GM13976 (cell line): ENCODE measurements at regions not wholly inside any gene's neighbourhood (a gene's known extent, or its start where the extent isn't known, plus 50 kb on each side); places are given as distances from the start of the nearest gene placed in this dataset.

Experiments
- DNase-seq: peaks from one replicate; pipeline ENCODE4 v3.0.0; 2012; ENCODE audit warnings: low spot score
- in situ Hi-C: fragments of 300-500 bp; cut with MboI; formaldehyde crosslinking; loops from one replicate; pipeline ENCODE4 v1.12.0; 2022; ENCODE audit warnings: low sequenced_read_pairs, mixed read lengths, inconsistent platforms; ENCODE audit not compliant: unreplicated experiment
- TF ChIP-seq, protein P1 (sequence below): IDR thresholded peaks from 2 replicates; pipeline ENCODE4 v1.5.1; 2012; ENCODE audit warnings: borderline replicate concordance, mild to moderate bottlenecking; ENCODE audit not compliant: insufficient read depth; ENCODE audit errors: extremely low read depth, missing control alignments, control extremely low read depth

- in situ Hi-C loops: no loop called here
- DNase-seq: no peak
- TF ChIP-seq, protein P1, sequence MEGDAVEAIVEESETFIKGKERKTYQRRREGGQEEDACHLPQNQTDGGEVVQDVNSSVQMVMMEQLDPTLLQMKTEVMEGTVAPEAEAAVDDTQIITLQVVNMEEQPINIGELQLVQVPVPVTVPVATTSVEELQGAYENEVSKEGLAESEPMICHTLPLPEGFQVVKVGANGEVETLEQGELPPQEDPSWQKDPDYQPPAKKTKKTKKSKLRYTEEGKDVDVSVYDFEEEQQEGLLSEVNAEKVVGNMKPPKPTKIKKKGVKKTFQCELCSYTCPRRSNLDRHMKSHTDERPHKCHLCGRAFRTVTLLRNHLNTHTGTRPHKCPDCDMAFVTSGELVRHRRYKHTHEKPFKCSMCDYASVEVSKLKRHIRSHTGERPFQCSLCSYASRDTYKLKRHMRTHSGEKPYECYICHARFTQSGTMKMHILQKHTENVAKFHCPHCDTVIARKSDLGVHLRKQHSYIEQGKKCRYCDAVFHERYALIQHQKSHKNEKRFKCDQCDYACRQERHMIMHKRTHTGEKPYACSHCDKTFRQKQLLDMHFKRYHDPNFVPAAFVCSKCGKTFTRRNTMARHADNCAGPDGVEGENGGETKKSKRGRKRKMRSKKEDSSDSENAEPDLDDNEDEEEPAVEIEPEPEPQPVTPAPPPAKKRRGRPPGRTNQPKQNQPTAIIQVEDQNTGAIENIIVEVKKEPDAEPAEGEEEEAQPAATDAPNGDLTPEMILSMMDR: no peak
These were observed 557.8 kb upstream of the GCFC2 start for GRCh38 chr2:76268484-76268883.

DNA sequence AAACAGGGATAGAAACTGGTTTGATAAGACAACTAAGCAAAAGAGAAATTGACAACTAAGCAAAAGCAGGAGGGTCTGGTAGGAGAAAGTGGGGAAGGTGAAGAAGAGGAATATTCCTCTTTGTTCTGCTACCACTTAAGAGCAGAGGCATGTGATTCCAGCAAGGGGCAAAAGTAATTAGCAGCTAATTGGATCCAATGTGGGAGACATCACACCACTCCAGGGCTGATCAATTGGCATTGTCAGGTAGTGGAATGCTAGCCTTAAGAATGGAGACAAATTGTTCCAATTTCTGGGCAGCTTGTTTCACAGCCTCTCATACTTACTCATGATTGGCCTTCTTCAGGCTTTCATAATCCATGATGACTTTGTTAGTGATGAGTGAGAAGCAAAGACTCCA is 547.1 kb upstream of the GCFC2 start:
- DNase-seq: no peak
- in situ Hi-C loops: no loop called here
- TF ChIP-seq, protein P1: no peak

GRCh38 chr2:76256458-76257088 is 545.9 kb upstream of the GCFC2 start:
- TF ChIP-seq, protein P1: no peak
- DNase-seq: no peak
- in situ Hi-C loops: no loop called here

DNA sequence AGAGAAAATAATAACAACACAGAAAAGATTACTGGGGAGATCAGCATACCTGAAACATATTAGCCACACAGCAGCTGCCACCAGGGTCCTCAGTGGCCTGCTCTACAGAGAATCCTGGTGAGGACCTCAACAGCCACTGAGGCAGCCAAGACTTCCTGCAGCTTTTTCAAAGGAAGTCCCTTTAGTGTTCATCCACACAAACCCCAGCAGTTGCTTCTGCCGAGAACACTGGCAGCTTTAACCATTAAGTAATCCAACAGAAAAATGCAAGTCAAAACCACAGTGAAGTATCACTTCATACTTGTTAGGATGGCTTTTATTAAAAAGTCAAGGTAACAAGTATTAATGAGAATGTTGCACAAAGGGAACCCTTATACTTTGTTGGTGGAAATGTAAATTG is 542.0 kb upstream of the GCFC2 start:
- TF ChIP-seq, protein P1: no peak
- DNase-seq: no peak
- in situ Hi-C loops: no loop called here

DNA sequence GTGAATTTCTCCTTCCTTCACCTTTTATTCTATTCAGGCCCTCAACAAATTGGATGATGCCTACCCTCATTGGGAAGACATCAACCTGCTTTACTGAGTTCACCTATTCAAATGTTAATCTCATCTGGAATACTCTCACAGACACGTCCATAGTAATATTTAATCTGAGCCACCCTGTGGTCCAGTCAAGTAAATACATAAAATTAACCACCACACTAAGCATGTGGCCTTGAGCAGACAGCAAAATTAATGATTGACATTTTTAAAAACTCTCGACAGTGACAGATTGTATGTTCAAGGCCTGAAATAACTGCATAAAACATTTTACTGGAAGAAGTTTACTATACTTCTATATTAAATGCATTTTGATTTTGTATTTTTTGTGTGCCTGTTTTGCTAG is 540.6 kb upstream of the GCFC2 start:
- no peak for DNase-seq
- in situ Hi-C loops: no loop called here
- TF ChIP-seq, protein P1: no peak

- in situ Hi-C loops: no loop called here
- TF ChIP-seq, protein P1: no peak
These were observed 536.3 kb upstream of the GCFC2 start for GRCh38 chr2:76247006-76247405.

More at GRCh38 chr2:76247006-76247405, 536.3 kb upstream of the GCFC2 start:
- DNase-seq: no peak
